PC-9 (cell line): ENCODE measurements at regions not wholly inside any gene's neighbourhood (a gene's known extent, or its start where the extent isn't known, plus 50 kb on each side); places are given as distances from the start of the nearest gene placed in this dataset.

Source experiments
- EZH2 ChIP-seq: fragments of 200-600 bp; sonication (generic); IDR thresholded peaks from 2 replicates; pipeline ENCODE4 v1.8.0; 2017; ENCODE audit warnings: antibody characterized with exemption, low read depth
- TF ChIP-seq, protein P1 (sequence below): fragments of 200-600 bp; sonication (generic); conservative IDR thresholded peaks from 2 replicates; pipeline ENCODE4 v1.6.1; 2017; ENCODE audit warnings: mixed run types, antibody characterized with exemption, mild to moderate bottlenecking, moderate library complexity

DNA sequence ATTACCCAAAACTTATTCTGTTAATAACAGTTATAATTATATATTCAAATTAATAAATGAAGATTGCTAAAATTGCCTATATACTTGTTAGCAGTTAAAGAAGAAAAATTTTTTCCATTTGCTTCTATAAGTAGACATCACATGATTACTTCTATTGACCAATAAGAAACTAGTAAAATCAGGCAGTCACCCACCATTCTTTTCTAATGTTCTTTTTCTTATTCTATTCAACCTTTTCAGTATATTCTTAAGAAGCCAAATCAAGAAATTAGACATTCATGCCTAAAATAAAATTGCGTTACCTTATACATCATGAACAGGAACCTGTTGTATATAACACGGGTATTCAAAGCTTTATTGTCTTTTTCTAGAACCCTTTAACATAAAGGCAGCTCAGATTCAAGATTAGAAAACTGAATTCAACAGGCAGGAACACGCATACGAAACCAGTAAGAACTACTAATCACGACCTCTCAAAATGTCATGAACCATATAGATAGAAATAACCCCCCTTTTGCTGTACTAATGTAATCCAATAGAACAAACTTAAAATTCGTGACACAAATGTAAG is 568.1 kb upstream of the DIPK2B start:
- TF ChIP-seq EZH2: no peak
- TF ChIP-seq, protein P1, sequence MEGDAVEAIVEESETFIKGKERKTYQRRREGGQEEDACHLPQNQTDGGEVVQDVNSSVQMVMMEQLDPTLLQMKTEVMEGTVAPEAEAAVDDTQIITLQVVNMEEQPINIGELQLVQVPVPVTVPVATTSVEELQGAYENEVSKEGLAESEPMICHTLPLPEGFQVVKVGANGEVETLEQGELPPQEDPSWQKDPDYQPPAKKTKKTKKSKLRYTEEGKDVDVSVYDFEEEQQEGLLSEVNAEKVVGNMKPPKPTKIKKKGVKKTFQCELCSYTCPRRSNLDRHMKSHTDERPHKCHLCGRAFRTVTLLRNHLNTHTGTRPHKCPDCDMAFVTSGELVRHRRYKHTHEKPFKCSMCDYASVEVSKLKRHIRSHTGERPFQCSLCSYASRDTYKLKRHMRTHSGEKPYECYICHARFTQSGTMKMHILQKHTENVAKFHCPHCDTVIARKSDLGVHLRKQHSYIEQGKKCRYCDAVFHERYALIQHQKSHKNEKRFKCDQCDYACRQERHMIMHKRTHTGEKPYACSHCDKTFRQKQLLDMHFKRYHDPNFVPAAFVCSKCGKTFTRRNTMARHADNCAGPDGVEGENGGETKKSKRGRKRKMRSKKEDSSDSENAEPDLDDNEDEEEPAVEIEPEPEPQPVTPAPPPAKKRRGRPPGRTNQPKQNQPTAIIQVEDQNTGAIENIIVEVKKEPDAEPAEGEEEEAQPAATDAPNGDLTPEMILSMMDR: no peak
